Neural progenitor cell (in vitro differentiated cells): ENCODE measurements at regions not wholly inside any gene's neighbourhood (a gene's known extent, or its start where the extent isn't known, plus 50 kb on each side); places are given as distances from the start of the nearest gene placed in this dataset.

Experiments
- EZH2 ChIP-seq: fragments of 200-600 bp; sonication (generic); IDR thresholded peaks from 2 replicates; pipeline ENCODE4 v1.6.1; 2017; ENCODE audit warnings: antibody characterized with exemption, mild to moderate bottlenecking, moderate library complexity
- EZH2phosphoT487 ChIP-seq: fragments of 200-600 bp; sonication (generic); IDR thresholded peaks from 2 replicates; pipeline ENCODE4 v1.6.1; 2017; ENCODE audit warnings: antibody characterized with exemption
- TF ChIP-seq, protein P1 (sequence below): fragments of 200-600 bp; sonication (generic); IDR thresholded peaks from 2 replicates; pipeline ENCODE4 v1.5.1; 2017; ENCODE audit warnings: antibody characterized with exemption, mild to moderate bottlenecking

DNA sequence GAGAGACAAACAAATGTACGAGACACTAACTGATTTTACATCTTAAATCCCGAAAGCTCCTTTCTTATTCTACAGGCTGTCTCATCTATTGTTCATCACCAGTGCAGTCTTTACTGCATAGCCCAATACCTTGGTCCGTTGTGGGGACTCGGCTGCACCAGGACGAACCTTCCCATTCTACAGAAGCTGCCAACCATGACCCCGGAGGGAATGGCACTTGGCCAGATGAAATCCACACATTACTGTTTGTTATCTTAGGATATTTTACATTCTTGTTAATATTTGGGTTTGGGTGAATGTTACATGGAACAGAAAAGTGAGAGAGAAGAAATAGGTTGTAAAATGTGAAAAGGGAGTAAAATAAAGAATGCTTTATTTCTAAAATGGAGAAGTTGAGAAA lies 195.1 kb downstream of the RFC3 start:
- TF ChIP-seq, protein P1, sequence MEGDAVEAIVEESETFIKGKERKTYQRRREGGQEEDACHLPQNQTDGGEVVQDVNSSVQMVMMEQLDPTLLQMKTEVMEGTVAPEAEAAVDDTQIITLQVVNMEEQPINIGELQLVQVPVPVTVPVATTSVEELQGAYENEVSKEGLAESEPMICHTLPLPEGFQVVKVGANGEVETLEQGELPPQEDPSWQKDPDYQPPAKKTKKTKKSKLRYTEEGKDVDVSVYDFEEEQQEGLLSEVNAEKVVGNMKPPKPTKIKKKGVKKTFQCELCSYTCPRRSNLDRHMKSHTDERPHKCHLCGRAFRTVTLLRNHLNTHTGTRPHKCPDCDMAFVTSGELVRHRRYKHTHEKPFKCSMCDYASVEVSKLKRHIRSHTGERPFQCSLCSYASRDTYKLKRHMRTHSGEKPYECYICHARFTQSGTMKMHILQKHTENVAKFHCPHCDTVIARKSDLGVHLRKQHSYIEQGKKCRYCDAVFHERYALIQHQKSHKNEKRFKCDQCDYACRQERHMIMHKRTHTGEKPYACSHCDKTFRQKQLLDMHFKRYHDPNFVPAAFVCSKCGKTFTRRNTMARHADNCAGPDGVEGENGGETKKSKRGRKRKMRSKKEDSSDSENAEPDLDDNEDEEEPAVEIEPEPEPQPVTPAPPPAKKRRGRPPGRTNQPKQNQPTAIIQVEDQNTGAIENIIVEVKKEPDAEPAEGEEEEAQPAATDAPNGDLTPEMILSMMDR: no peak
- TF ChIP-seq EZH2phosphoT487: no peak
- TF ChIP-seq EZH2: no peak
